Fibroblast of lung (primary cell): ENCODE measurements at regions not wholly inside any gene's neighbourhood (a gene's known extent, or its start where the extent isn't known, plus 50 kb on each side); places are given as distances from the start of the nearest gene placed in this dataset.
"Not testable (repeated sequence)": the region's sequence is repeated elsewhere in the genome, so short reads cannot be mapped to it uniquely, and the experiment has no call there.

ENCODE experiments used
- DNase-seq, 2 donors: peaks; one replicate each; pipeline versions ENCODE4 v3.0.0 to v3.0.0-alpha.2; 2010; ENCODE audit warnings: low read depth in 2 of 2
- H2AFZ ChIP-seq: 2 replicates; pipeline ENCODE4 v1.5.1; 2012; ENCODE audit warnings: low read length, control low read depth, inconsistent platforms
- H3K27ac ChIP-seq: 2 replicates; pipeline ENCODE4 v1.5.1; 2011; ENCODE audit warnings: low read length, control low read depth; ENCODE audit not compliant: insufficient read depth
- H3K27me3 ChIP-seq: 2 replicates; pipeline ENCODE4 v1.5.1; 2011; ENCODE audit warnings: mild to moderate bottlenecking, low read length; ENCODE audit not compliant: control insufficient read depth, insufficient read depth
- H3K36me3 ChIP-seq: 2 replicates; pipeline ENCODE4 v1.5.1; 2011; ENCODE audit warnings: low read length; ENCODE audit not compliant: control insufficient read depth, insufficient read depth
- H3K4me1 ChIP-seq: 2 replicates; pipeline ENCODE4 v1.5.1; 2011; ENCODE audit warnings: low read length; ENCODE audit not compliant: control insufficient read depth, insufficient read depth; ENCODE audit errors: extremely low read depth
- H3K4me2 ChIP-seq: 2 replicates; pipeline ENCODE4 v1.5.1; 2011; ENCODE audit warnings: low read length, control low read depth; ENCODE audit not compliant: insufficient read depth; ENCODE audit errors: extremely low read depth
- H3K4me3 ChIP-seq, 4 experiments: fragments of 200-600 bp in 1 of 4; sonication (generic) in 1 of 4; replicated peaks in 1 of 4; 2 replicates each; pipeline ENCODE4 v1.5.1; 2011 to 2016; ENCODE audit warnings: low read length in 4 of 4, low read depth in 3 of 4, mild to moderate bottlenecking in 3 of 4, control low read depth in 2 of 4, inconsistent platforms in 1 of 4, mixed read lengths in 1 of 4; ENCODE audit not compliant: insufficient read depth in 1 of 4; ENCODE audit errors: control extremely low read depth in 1 of 4
- H3K79me2 ChIP-seq: 2 replicates; pipeline ENCODE4 v1.5.1; 2012; ENCODE audit warnings: mild to moderate bottlenecking, low read length, inconsistent platforms; ENCODE audit not compliant: control insufficient read depth, insufficient read depth
- H3K9ac ChIP-seq: 2 replicates; pipeline ENCODE4 v1.5.1; 2011; ENCODE audit warnings: mild to moderate bottlenecking, low read length, control low read depth; ENCODE audit not compliant: insufficient read depth
- H3K9me3 ChIP-seq: 2 replicates; pipeline ENCODE4 v1.5.1; 2012; ENCODE audit warnings: low read depth, low read length; ENCODE audit not compliant: control insufficient read depth, insufficient read depth
- H4K20me1 ChIP-seq: 2 replicates; pipeline ENCODE4 v1.5.1; 2011; ENCODE audit warnings: low read length; ENCODE audit not compliant: control insufficient read depth, insufficient read depth; ENCODE audit errors: extremely low read depth
- CTCF ChIP-seq, 2 donors: IDR thresholded peaks in 1 of 2; conservative IDR thresholded peaks in 1 of 2; 1 replicate in 1 of 2; 2 replicates in 1 of 2; pipeline ENCODE4 v1.5.1; 2011 to 2012; ENCODE audit warnings: low read length in 2 of 2, control low read depth in 1 of 2, inconsistent platforms in 1 of 2, low read depth in 1 of 2, mild to moderate bottlenecking in 1 of 2
- EZH2 ChIP-seq: IDR thresholded peaks from 2 replicates; pipeline ENCODE4 v1.5.1; 2012; ENCODE audit warnings: low read length, control low read depth, mild to moderate bottlenecking; ENCODE audit errors: missing control alignments

DNA sequence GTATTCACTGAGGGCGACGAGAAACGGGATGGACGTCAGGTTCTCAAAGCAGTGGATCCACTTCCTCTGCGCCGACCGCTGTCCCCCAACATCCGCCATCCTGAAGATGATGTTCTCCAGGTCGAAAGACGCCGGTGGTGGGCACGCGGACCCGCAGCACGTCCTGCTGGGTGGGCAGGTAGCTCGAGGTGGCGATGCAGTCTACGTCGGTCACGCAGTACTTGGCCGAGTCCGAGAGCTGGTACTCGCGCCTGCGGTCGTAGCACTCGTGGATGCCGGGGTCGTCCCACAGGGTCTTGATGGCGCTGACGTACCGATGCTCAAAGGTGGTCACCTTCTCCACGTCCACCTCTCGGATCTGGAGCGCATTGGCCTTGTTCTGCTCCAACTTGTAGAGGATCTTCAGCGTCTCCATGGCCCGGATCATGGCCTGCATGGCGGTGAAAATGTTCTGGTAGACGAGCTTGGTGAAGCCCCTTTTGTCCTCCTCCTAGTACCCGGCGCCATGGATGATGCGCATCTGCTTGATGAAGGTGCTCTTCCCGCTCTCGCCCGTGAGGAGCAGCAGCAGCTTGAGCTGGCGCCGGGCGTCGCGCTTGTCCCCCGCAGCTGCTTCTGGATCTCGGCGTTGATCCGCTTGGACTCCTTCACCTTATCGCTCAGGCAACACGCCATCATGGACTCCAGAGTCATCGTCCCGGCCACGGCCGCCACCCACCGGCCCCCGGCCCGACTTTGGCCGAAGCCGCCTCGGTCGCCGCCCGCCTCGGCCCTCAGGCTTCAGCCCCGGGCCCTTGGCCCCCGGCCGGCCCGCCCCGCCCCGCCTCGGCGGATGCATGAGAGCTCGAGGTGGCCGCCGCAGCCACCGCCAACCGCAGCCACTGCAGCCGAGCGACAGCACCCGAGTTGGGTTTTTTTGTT lies 122.9 kb upstream of the KCTD7 start:
- peak in 1 of 2 donors; percentile 16 for DNase-seq
- H3K27me3 ChIP-seq: no peaks in the 10 kb centered on the region
- H4K20me1 ChIP-seq: no peaks in the 10 kb centered on the region
- H3K4me2 ChIP-seq: no peak overlapping the region
- H3K9ac ChIP-seq: no peak overlapping the region
- H2AFZ ChIP-seq: peak overlapping the region; percentile 53
- no peaks in the 10 kb centered on the region for H3K4me1 ChIP-seq
- H3K27ac ChIP-seq: no peak overlapping the region
- H3K9me3 ChIP-seq: no peaks in the 10 kb centered on the region
- H3K4me3 ChIP-seq: peak overlapping the region in 1 of 4 experiments; percentile 35
- H3K79me2 ChIP-seq: no peaks in the 10 kb centered on the region
- no peaks in the 10 kb centered on the region for H3K36me3 ChIP-seq
- TF ChIP-seq EZH2 (no peak), CTCF (conservative IDR thresholded peaks at IDR 0.05 in 1 of 2, IDR thresholded peaks at IDR 0.05 in 1 of 2; ENCODE audit: low read depth in 1 of 2, low read length in 2 of 2) (no peak)

GRCh38 chr7:66506703-66507102 lies 122.0 kb upstream of the KCTD7 start:
- not testable (repeated sequence) for H3K4me1 ChIP-seq, H3K27me3 ChIP-seq, H2AFZ ChIP-seq, H3K4me3 ChIP-seq, H3K27ac ChIP-seq, H3K4me2 ChIP-seq, H3K36me3 ChIP-seq, H3K9ac ChIP-seq, H3K9me3 ChIP-seq, H3K79me2 ChIP-seq, H4K20me1 ChIP-seq
- DNase-seq: peak; percentile 10 to 11

DNA sequence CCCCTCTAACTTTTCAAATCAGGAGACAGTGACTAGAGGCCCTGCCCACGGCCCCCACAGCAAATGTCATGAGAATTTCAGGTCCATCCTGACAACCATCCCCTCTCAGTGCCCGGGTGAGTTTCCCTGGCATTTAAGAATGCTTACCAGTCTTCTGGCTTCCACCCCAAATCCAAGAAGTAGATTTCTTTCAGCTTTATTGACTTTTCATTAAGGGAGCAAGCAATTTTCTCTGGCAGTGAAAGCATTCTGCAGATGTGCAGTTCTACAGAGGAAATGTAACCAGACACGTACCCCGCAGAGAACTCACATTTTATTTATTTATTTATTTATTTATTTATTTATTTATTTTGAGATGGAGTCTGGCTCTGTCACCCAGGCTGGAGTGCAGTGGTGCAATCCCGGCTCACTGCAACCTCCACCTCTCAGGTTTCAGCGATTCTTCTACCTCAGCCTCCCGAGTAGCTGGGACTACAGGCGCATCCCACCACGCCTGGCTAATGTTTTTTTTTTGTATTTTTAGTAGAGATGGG lies 120.9 kb upstream of the KCTD7 start:
- no peak for TF ChIP-seq EZH2
- TF ChIP-seq CTCF (conservative IDR thresholded peaks at IDR 0.05 in 1 of 2, IDR thresholded peaks at IDR 0.05 in 1 of 2; ENCODE audit: low read depth in 1 of 2, low read length in 2 of 2): no peak
- Histone ChIP-seq H3K27me3 (no peaks in the 10 kb centered on the region), H3K4me3 (no peak overlapping the region), H3K36me3 (no peaks in the 10 kb centered on the region), H3K4me1 (no peaks in the 10 kb centered on the region), H3K9me3 (no peaks in the 10 kb centered on the region), H3K79me2 (no peaks in the 10 kb centered on the region), H3K27ac (no peak overlapping the region), H3K4me2 (no peak overlapping the region), H3K9ac (no peak overlapping the region), H4K20me1 (no peaks in the 10 kb centered on the region), H2AFZ (no peak overlapping the region)
- no peak for DNase-seq
